GM11168 (cell line): ENCODE measurements at regions not wholly inside any gene's neighbourhood (a gene's known extent, or its start where the extent isn't known, plus 50 kb on each side); places are given as distances from the start of the nearest gene placed in this dataset.
"Not testable (repeated sequence)": the region's sequence is repeated elsewhere in the genome, so short reads cannot be mapped to it uniquely, and the experiment has no call there.

Experiments
- in situ Hi-C: fragments of 300-500 bp; cut with MboI; formaldehyde crosslinking; loops from one replicate; pipeline ENCODE4 v1.12.0; 2022; ENCODE audit warnings: low sequenced_read_pairs; ENCODE audit not compliant: unreplicated experiment

DNA sequence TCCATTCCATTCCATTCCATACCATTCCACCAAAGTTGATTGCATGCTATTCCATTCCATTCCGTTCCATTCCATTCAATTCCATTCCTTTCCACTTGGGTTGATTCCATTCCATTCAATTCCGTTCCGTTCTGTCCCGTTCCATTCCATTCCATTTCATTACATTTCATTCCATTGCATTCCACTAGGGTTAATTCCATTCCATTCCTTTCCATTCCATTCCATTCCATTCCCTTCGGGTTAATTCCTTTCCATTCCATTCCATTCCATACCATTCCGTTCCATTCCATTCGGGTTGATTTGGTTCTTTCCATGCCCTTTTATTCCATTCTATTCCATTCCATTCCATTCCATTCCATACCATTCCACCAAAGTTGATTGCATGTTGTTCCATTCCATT is 131.9 kb downstream of the CWH43 start:
- in situ Hi-C loops: not testable (repeated sequence)

DNA sequence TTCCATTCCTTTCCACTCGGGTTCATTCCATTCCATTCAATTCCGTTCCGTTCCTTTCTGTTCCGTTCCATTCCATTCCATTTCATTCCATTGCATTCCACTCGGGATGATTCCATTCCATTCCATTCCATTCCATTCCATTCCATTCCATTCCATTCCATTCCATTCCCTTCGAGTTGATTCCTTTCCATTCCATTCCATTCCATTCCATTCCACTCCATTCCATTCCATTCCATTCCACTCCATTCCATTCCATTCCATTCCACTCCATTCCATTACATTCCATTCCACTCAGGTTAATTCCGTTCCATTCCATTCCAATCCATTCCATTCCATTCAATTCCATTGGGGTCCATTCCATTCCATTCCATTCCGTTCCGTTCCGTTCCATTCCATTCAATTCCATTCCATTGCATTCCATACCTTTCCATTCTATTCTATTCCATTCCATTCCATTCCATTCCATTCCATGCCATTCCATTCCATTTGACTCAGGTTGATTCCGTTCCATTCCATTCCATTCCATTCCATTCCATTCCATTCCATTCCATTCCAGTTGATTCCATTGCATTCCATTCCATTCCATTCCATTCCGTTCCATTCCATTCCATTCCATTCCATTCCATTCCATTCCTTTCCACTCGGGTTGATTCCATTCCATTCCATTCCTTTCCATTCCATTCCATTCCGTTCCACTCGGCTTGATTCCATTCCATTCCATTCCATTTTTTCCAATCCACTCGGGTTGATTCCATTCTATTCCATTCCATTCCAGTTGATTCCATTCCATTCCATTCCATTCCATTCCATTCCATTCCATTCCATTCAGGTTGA is 132.5 kb downstream of the CWH43 start:
- in situ Hi-C loops: not testable (repeated sequence)

DNA sequence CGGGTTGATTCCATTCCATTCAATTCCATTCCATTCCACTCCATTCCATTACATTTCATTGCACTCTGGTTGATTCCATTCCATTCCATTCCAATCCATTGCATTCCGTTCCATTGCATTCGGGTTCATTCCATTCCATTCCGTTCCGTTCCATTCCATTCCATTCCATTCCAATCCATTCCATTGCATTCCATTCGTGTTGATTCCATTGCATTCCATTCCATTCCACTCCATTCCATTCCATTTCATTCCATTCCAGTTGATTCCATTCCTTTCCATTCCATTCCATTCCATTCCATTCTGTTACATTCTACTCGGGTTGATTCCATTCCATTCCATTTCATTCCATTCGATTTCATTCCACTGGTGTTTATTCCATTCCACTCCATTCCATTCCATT is 133.3 kb downstream of the CWH43 start:
- in situ Hi-C loops: not testable (repeated sequence)

DNA sequence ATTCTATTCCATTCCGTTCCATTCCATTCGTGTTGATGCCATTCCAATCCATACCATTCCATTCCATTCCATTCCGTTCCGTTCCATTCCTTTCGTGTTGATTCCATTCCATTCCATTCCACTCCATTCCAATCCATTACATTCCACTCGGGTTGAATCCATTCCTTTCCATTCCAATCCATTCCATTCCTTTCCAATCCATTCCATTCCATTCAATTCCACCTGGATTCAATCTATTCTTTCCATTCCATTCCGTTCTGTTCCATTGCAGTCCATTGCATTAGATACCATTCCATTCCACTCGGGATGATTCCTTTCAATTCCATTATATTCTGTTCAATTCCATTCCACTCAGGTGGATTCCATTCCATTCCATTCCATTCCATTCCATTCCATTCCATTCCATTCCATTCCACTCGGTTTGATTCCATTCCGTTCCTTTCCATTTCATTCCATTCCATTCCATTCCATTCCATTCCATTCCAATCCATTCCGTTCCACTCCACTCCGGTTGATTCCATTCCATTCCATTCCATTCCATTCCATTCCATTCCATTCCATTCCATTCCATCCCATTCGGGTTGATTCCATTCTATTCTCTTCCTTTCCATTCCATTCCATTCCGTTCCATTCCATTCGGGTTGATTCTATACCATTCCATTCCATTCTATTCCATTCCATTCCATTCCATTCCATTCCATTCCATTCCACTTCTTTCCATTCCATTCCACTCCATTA is 134.1 kb downstream of the CWH43 start:
- in situ Hi-C loops: not testable (repeated sequence)

DNA sequence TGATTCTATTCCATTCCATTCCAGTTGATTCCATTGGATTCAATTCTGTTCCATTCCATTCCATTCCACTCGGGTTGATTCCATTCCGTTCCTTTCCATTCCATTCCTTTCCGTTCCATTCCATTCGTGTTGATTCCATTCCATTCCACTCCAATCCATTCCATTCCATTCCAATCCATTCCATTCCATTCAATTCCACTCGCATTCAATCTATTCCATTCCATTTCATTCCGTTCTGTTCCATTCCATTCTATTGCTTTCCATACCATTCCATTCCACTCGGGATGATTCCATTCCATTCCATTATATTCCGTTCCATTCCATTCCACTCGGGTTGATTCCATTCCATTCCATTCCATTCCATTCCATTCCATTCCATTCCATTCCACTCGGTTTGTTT is 134.7 kb downstream of the CWH43 start:
- in situ Hi-C loops: not testable (repeated sequence)

DNA sequence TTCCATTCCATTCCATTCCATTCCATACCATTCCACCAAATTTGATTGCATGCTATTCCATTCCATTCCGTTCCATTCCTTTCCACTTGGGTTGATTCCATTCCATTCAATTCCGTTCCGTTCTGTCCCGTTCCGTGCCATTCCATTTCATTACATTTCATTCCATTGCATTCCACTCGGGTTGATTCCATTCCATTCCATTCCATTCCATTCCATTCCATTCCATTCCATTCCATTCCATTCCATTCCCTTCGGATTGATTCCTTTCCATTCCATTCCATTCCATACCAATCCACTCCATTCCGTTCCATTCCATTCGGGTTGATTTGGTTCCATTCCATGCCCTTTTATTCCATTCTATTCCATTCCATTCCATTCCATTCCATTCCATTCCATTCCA is 140.4 kb downstream of the CWH43 start:
- in situ Hi-C loops: not testable (repeated sequence)

DNA sequence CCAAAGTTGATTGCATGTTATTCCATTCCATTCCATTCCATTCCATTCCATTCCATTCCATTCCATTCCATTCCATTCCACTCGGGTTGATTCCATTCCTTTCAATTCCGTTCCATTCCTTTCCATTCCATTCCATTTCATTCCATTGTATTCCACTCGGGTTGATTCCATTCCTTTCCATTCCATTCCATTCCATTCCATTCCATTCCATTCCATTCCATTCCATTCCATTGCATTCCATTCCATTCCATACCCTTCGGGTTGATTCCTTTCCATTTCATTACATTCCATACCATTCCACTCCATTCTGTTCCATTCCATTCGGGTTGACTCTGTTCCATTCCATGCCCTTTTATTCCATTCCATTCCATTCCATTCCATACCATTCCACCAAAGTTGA is 140.8 kb downstream of the CWH43 start:
- in situ Hi-C loops: not testable (repeated sequence)

DNA sequence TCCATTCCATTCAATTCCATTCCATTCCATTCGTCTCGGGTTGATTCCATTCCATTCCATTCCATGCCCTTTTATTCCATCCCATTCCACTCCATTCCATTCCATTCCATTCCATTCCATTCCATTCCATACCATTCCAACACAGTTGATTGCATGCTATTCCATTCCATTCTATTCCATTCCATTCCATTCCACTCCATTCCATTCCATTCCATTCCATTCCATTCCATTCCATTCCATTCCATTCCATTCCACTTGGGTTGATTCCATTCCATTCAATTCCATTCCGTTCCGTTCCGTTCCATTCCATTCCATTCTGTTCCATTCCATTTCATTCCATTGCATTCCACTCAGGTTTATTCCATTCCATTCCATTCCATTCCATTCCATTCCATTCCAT is 143.3 kb downstream of the CWH43 start:
- in situ Hi-C loops: not testable (repeated sequence)

DNA sequence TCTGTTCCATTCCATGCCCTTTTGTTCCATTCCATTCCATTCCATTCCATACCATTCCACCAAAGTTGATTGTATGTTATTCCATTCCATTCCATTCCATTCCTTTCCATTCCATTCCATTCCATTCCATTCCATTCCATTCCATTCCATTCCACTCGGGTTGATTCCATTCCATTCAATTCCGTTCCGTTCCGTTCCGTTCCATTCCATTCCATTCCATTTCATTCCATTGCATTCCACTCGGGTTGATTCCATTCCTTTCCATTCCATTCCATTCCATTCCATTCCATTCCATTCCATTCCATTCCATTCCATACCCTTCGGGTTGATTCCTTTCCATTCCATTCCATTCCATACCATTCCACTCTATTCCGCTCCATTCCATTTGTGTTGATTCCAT is 143.8 kb downstream of the CWH43 start:
- in situ Hi-C loops: not testable (repeated sequence)

DNA sequence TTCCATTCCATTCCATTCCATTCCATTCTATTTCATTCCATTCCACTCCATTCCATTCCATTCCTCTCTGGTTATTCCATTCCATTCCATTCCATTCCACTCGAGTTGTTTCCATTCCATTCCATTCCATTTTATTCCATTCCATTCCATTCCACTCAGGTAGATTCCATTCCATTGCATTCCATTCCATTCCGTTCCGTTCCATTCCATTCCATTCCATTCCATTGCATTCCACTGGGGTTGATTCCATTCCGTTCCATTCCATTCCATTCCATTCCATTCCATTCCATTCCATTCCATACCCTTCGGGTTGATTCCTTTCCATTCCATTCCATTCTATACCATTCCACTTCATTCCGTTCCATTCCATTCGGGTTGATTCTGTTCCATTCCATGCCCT is 144.6 kb downstream of the CWH43 start:
- in situ Hi-C loops: not testable (repeated sequence)

DNA sequence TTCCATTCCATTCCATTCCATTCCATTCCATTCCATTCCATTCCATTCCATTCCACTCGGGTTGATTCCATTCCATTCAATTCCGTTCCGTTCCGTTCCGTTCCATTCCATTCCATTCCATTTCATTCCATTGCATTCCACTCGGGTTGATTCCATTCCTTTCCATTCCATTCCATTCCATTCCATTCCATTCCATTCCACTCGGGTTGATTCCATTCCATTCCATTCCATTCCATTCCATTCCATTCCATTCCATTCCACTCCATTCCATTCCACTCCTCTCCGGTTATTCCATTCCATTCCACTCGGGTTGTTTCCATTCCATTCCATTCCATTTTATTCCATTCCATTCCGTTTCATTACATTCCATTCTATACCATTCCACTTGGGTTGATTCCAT is 151.0 kb downstream of the CWH43 start:
- in situ Hi-C loops: not testable (repeated sequence)

DNA sequence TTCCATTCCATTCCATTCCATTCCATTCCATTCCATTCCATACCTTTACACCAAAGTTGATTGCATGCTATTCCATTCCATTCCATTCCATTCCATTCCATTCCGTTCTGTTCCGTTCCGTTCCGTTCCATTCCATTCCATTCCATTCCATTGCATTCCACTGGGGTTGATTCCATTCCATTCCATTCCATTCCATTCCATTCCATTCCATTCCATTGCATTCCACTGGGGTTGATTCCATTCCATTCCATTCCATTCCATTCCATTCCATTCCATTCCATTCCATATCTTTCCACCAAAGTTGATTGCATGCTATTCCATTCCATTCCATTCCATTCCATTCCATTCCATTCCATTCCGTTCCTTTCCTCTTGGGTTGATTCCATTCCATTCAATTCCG is 151.9 kb downstream of the CWH43 start:
- in situ Hi-C loops: not testable (repeated sequence)

DNA sequence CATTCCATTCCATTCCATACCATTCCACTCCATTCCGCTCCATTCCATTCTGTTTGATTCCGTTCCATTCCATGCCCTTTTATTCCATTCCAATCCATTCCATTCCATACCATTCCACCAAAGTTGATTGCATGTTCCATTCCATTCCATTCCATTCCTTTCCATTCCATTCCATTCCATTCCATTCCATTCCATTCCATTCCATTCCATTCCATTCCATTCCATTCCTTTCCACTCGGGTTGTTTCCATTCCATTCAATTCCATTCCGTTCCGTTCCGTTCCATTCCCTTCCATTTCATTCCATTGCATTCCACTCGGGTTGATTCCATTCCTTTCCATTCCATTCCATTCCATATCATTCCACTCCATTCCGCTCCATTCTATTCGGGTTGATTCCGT is 152.7 kb downstream of the CWH43 start:
- in situ Hi-C loops: not testable (repeated sequence)

DNA sequence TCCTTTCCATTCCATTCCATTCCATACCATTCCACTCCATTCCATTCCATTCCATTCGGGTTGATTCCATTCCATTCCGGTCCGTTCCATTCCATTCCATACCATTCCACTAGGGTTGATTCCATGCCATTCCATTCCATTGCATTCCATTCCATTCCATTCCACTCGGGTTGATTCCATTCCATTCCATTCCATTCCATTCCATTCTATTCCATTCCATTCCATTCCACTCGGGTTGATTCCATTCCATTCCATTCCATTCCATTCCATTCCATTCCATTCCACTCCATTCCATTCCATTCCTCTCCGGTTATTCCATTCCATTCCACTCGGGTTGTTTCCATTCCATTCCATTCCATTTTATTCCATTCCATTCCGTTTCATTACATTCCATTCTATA is 153.4 kb downstream of the CWH43 start:
- in situ Hi-C loops: not testable (repeated sequence)

DNA sequence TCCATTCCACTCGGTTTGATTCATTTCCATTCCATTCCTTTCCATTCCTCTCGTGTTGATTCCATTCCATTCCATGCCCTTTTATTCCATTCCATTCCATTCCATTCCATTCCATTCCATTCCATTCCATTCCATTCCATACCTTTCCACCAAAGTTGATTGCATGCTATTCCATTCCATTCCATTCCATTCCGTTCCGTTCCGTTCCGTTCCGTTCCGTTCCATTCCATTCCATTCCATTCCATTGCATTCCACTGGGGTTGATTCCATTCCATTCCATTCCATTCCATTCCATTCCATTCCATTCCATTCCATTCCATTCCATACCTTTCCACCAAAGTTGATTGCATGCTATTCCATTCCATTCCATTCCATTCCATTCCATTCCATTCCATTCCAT is 154.3 kb downstream of the CWH43 start:
- in situ Hi-C loops: not testable (repeated sequence)

DNA sequence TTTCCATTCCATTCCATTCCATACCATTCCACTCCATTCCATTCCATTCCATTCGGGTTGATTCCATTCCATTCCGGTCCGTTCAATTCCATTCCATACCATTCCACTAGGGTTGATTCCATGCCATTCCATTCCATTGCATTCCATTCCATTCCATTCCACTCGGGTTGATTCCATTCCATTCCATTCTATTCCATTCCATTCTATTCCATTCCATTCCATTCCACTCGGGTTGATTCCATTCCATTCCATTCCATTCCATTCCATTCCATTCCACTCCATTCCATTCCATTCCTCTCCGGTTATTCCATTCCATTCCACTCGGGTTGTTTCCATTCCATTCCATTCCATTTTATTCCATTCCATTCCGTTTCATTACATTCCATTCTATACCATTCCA is 155.9 kb downstream of the CWH43 start:
- in situ Hi-C loops: not testable (repeated sequence)

DNA sequence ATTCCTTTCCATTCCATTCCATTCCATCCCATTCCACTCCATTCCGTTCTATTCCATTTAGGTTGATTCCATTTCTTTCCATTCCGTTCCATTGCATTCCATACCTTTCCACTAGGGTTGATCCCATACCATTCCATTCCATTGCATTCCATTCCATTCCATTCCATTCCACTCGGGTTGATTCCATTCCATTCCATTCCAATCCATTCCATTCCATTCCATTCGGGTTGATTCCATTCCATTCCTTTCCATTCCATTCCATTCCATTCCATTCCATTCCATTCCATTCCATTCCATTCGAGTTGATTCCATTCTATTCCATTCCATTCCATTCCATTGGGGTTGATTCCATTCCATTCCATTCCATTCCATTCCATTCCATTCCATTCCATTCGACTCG is 161.1 kb downstream of the CWH43 start:
- in situ Hi-C loops: not testable (repeated sequence)

DNA sequence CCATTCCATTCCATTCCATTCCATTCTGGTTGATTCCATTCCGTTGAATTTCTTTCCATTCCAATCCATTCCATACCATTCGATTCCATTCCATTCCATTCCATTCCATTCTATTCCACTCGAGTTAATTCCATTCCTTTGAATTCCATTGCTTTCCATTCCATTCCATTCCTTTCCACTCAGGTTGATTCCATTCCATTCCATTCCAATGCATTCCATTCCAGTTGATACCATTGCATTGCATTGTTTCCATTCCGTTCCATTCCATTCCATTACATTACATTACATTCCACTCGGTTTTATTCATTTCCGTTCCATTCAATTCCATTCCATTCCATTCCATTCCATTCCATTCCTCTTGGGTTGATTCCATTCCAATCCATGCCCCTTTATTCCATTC is 161.5 kb downstream of the CWH43 start:
- in situ Hi-C loops: not testable (repeated sequence)

DNA sequence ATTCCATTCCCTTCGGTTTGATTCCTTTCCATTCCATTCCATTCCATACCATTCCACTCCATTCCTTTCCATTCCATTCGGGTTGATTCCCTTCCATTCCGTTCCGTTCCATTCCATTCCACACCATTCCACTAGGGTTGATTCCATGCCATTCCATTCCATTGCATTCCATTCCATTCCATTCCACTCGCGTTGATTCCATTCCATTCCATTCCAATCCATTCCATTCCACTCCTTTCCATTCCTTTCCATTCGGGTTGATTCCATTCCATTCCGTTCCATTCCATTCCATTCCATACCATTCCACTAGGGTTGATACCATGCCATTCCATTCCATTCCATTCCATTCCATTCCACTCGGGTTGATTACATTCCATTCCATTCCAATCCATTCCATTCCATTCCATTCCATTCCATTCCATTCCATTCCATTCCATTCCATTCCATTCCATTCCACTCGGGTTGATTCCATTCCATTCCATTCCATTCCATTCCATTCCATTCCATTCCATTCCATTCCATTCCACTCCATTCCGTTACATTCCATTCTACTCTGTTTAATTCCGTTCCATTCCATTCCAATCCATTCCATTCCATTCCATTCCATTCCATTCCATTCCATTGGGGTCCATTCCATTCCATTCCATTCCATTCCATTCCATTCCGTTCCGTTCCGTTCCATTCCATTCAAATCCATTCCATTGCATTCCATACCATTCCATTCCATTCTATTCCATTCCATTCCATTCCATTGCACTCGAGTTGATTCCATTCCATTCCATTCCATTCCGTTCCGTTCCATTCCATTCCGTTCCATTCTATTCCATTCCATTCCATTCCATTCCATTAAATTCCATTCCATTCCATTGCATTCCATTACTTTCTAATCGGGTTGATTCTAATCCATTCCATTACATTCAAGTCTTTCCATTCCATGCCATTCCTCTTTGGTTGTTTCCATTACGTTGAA is 163.2 kb downstream of the CWH43 start:
- in situ Hi-C loops: not testable (repeated sequence)

DNA sequence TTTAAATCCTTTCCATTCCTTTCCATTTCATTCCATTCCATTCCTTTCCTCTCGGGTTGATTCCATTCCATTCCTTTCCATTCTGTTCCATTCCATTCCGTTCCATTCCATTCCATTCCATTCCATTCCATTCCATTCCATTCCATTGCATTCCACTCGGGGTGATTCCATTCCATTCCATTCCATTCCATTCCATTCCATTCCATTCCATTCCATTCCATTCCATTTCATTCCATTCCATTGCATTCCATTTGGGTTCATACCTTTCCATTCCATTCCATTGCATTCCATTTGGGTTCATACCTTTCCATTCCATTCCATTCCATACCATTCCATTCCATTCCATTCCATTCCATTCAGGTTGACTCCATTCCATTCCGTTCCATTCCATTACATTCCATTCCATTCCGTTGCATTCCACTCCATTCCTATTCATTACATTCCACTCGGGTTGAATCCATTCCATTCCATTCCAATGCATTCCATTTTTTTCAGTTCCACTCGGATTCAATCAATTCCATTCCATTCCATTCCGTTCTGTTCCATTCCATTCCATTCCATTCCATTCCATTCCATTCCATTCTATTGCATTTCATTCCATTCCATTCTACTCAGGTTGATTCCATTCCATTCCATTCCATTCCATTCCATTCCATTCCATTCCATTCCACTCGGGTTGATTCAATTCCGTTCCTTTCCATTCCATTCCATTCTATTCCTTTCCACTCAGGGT is 164.4 kb downstream of the CWH43 start:
- in situ Hi-C loops: not testable (repeated sequence)
